ENCODE measurements at regions not wholly inside any gene's neighbourhood (a gene's known extent, or its start where the extent isn't known, plus 50 kb on each side); places are given as distances from the start of the nearest gene placed in this dataset.

DNA sequence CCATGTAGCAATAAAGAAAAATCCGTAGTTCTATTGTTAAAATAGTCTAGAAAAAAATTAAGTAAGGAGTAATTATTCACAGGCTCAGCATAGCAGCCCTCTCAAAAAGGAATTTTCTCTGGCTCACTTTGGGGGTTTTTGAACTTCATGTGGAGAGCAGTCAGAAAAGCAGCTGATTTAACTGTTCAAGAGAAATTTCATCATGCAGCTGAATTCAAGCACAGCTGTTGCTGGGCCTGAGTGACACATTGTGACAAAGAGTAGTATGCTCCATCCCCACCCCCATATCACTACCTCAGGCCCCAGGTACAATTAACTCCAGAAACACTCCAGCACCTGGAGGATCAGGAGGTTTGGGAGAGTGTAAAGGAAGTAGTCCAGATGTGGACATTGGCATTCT, 272.1 kb downstream of the FAM76B start:
- ChIA-PET POLR2A (ENCODE audit: partially characterized antibody) (no interaction called here), CTCF (ENCODE audit: partially characterized antibody) (interaction anchor here (0.8 to 3.1 kb wide), 9 partner anchors 9 to 363 kb away, joined by 3 to 12 read pairs (median 3); no protein-coding TSS in a partner anchor)
- Histone ChIP-seq H3K14ac (ENCODE audit: insufficient read length) (no peak overlapping the region), H2BK5ac (ENCODE audit: low read depth, low read length) (no peak overlapping the region), H3K9ac (replicated peaks in 1 of 4; ENCODE audit: extremely low read depth in 1 of 4, low read depth in 3 of 4, low read length in 3 of 4) (no peak overlapping the region; a peak in 1 of 7 replicates), H4K8ac (ENCODE audit: extremely low read depth, insufficient read depth, low read length) (no peak overlapping the region), H2AK5ac (ENCODE audit: low read depth, low read length) (no peak overlapping the region), H3K36me3 (ENCODE audit: control insufficient read depth in 2 of 4, insufficient read depth in 4 of 4, low read length in 3 of 4) (no peaks in the 10 kb centered on the region), H3K9me3 (ENCODE audit: insufficient read depth in 2 of 2, low read depth in 1 of 2, low read length in 1 of 2) (no peaks in the 10 kb centered on the region), H3K79me1 (ENCODE audit: low read depth, low read length) (no peaks in the 10 kb centered on the region), H4K91ac (replicated peaks; ENCODE audit: insufficient read length, low read length) (no peak overlapping the region), H2BK15ac (ENCODE audit: low read length) (no peak overlapping the region), H3K23ac (ENCODE audit: insufficient read length) (no peak overlapping the region), H3K18ac (ENCODE audit: extremely low read depth, low read length) (no peak overlapping the region), H2BK120ac (replicated peaks; ENCODE audit: low read depth, low read length) (no peak overlapping the region), H3K27ac (ENCODE audit: low read depth, low read length) (no peak overlapping the region), H3K4me3 (ENCODE audit: extremely low read depth in 1 of 4, insufficient read depth in 2 of 4, low read depth in 3 of 4, low read length in 4 of 4) (no peak overlapping the region), H4K20me1 (replicated peaks in 1 of 2; ENCODE audit: control insufficient read depth in 1 of 2, insufficient read depth in 2 of 2, low read length in 2 of 2) (no peaks in the 10 kb centered on the region), H4K5ac (ENCODE audit: insufficient read length, low read depth, low read length) (no peak overlapping the region), H3K23me2 (ENCODE audit: low read depth, low read length) (no peaks in the 10 kb centered on the region), H3K4me1 (replicated peaks in 1 of 4; ENCODE audit: control insufficient read depth in 3 of 4, insufficient read depth in 4 of 4, low read length in 3 of 4) (peaks cover 0 to 3% (median 1%) of the 10 kb centered on the region in 4 experiments; a peak in 2 of 7 replicates), H3K4ac (replicated peaks; ENCODE audit: insufficient read length, low read depth, low read length) (no peak overlapping the region), H2BK20ac (ENCODE audit: low read length) (no peak overlapping the region), H2BK12ac (ENCODE audit: low read depth, low read length) (no peak overlapping the region), H3K56ac (replicated peaks; ENCODE audit: insufficient read length, low read depth, low read length) (no peak overlapping the region), H2AFZ (ENCODE audit: low read length) (peak overlapping the region; percentile 87; the same call in 1 of the 2 replicates), H3K27me3 (replicated peaks in 1 of 4; ENCODE audit: control insufficient read depth in 3 of 4, extremely low read depth in 1 of 4, insufficient read depth in 3 of 4, low read length in 3 of 4) (no peaks in the 10 kb centered on the region), H3K79me2 (ENCODE audit: control insufficient read depth in 1 of 2, insufficient read depth in 2 of 2, low read length in 2 of 2) (no peaks in the 10 kb centered on the region), H3K4me2 (ENCODE audit: insufficient read depth in 1 of 2, low read depth in 2 of 2, low read length in 2 of 2) (no peak overlapping the region)
- TF ChIP-seq RBBP5 (IDR thresholded peaks at IDR 0.05; ENCODE audit: borderline replicate concordance, low read depth, low read length) (no peak), TEAD4 (IDR thresholded peaks at IDR 0.05; ENCODE audit: low read depth, low read length) (no peak), POLR2AphosphoS5 (IDR thresholded peaks at IDR 0.05; ENCODE audit: low read depth, low read length) (no peak), HDAC6 (IDR thresholded peaks at IDR 0.05; ENCODE audit: low read depth, low read length) (no peak), NRF1 (IDR thresholded peaks at IDR 0.05; ENCODE audit: low read depth, low read length) (no peak), ZNF274 (IDR thresholded peaks at IDR 0.05; ENCODE audit: borderline replicate concordance, extremely low read depth, low read length) (no peak), BRCA1 (IDR thresholded peaks at IDR 0.05; ENCODE audit: low read depth, low read length) (no peak)
- TF ChIP-seq, protein P1, sequence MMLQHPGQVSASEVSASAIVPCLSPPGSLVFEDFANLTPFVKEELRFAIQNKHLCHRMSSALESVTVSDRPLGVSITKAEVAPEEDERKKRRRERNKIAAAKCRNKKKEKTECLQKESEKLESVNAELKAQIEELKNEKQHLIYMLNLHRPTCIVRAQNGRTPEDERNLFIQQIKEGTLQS (IDR thresholded peaks at IDR 0.05; ENCODE audit: insufficient read depth, low read depth, low read length) = no peak
- DNase-seq (ENCODE audit: low read depth in 1 of 2, low spot score in 2 of 2) (no peak), FAIRE-seq (no peak)
- 83% methylated on average over 1 of the region's 1 CpG; no CpG with 5 or more reads in 1 of the 2 experiments for WGBS, 2 experiments (ENCODE audit: extremely low coverage in 1 of 2, insufficient coverage in 1 of 2, insufficient read length in 1 of 2, insufficient replicate concordance in 2 of 2, low coverage in 1 of 2, low lambda C conversion rate in 2 of 2, missing lambda C conversion rate in 1 of 2)
